Progenitor cell of endocrine pancreas (in vitro differentiated cells): ENCODE measurements at regions not wholly inside any gene's neighbourhood (a gene's known extent, or its start where the extent isn't known, plus 50 kb on each side); places are given as distances from the start of the nearest gene placed in this dataset.

Experiments
- DNase-seq: peaks from one replicate; pipeline ENCODE4 v3.0.0; 2021; ENCODE audit warnings: low spot score; ENCODE audit not compliant: unreplicated experiment
- H3K27ac Mint-ChIP-seq: 2 replicates; pipeline ENCODE4 v1.8.0; 2021; ENCODE audit warnings: mild to moderate bottlenecking, moderate library complexity, mixed read lengths
- H3K27me3 Mint-ChIP-seq: 2 replicates; pipeline ENCODE4 v1.8.0; 2021; ENCODE audit warnings: mixed read lengths
- H3K36me3 Mint-ChIP-seq: 2 replicates; pipeline ENCODE4 v1.8.0; 2022; ENCODE audit warnings: mixed read lengths; ENCODE audit not compliant: insufficient read depth
- H3K4me1 Mint-ChIP-seq: 2 replicates; pipeline ENCODE4 v1.8.0; 2021; ENCODE audit warnings: low read depth, mixed read lengths
- H3K4me3 Mint-ChIP-seq: 2 replicates; pipeline ENCODE4 v1.8.0; 2021; ENCODE audit warnings: low read depth, mild to moderate bottlenecking, moderate library complexity, mixed read lengths
- H3K9me3 Mint-ChIP-seq: 2 replicates; pipeline ENCODE4 v1.8.0; 2021; ENCODE audit warnings: low read depth, mixed read lengths
- CTCF ChIP-seq: fragments of 200-600 bp; sonication (generic); IDR thresholded peaks from one replicate; pipeline ENCODE4 v1.5.0; 2021; ENCODE audit warnings: antibody characterized with exemption, mild to moderate bottlenecking; ENCODE audit not compliant: unreplicated experiment

GRCh38 chr1:244137725-244138124, 86.6 kb downstream of the ZBTB18 start:
- H3K27me3 Mint-ChIP-seq: no peaks in the 10 kb centered on the region
- no peak for TF ChIP-seq CTCF
- no peaks in the 10 kb centered on the region for H3K4me1 Mint-ChIP-seq
- H3K27ac Mint-ChIP-seq: no peak overlapping the region
- H3K36me3 Mint-ChIP-seq: no peaks in the 10 kb centered on the region
- no peaks in the 10 kb centered on the region for H3K9me3 Mint-ChIP-seq
- no peak for DNase-seq
- no peak overlapping the region for H3K4me3 Mint-ChIP-seq

DNA sequence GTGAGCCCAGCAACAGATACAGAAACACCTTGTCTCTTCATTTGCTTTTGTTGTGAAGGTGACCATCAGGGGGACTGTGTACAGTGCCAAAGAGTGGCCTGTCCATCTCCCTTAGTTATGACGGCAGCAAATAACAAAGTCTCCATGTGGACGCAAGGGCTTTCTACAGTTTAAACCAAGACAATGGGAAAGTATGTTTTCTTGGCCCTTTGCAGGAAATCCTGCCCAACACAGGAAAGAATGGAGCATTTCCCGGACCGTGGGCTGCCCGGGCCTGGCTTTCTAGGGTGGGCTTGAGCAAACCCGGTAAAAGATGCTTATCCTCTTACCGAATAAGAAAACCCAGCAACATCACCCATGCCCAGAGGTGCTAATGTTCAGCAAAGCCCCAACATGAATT, 87.3 kb downstream of the ZBTB18 start:
- TF ChIP-seq CTCF: no peak
- Mint-ChIP-seq H3K27me3 (no peaks in the 10 kb centered on the region), H3K27ac (no peak overlapping the region)

GRCh38 chr1:244139655-244140054, 88.6 kb downstream of the ZBTB18 start:
- H3K36me3 Mint-ChIP-seq: no peaks in the 10 kb centered on the region

More for the DNA sequence above, 87.3 kb downstream of the ZBTB18 start:
- Mint-ChIP-seq H3K9me3 (no peaks in the 10 kb centered on the region), H3K4me1 (no peaks in the 10 kb centered on the region), H3K36me3 (no peaks in the 10 kb centered on the region), H3K4me3 (no peak overlapping the region)
- DNase-seq: no peak

DNA sequence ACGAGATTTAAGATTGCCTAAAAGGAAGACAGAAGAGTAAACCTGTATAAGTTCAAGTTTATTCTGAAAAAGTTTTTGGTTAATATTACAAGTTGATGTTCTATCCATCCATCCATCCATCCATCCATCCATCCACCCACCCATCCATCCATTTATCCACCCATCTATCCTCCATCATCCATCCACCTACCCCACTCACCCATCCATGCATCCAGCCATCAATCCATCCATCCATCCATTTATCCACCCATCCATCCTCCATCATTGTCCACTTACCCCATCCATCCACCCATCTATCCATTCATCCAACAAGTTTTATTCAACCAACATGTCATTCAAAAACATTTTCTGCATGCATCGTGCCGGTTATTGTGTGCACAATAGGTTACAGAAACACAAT, 89.3 kb downstream of the ZBTB18 start:
- no peak for DNase-seq
- H3K4me3 Mint-ChIP-seq: no peak overlapping the region
- TF ChIP-seq CTCF: no peak
- H3K4me1 Mint-ChIP-seq: no peaks in the 10 kb centered on the region
- H3K9me3 Mint-ChIP-seq: no peaks in the 10 kb centered on the region
- no peak overlapping the region for H3K27ac Mint-ChIP-seq
- no peaks in the 10 kb centered on the region for H3K36me3 Mint-ChIP-seq
- H3K27me3 Mint-ChIP-seq: no peaks in the 10 kb centered on the region

More at GRCh38 chr1:244139655-244140054, 88.6 kb downstream of the ZBTB18 start:
- H3K27ac Mint-ChIP-seq: no peak overlapping the region
- DNase-seq: no peak
- no peak for TF ChIP-seq CTCF
- no peaks in the 10 kb centered on the region for H3K9me3 Mint-ChIP-seq
- no peak overlapping the region for H3K4me3 Mint-ChIP-seq
- H3K4me1 Mint-ChIP-seq: no peaks in the 10 kb centered on the region
- no peaks in the 10 kb centered on the region for H3K27me3 Mint-ChIP-seq

- Mint-ChIP-seq H3K27me3 (no peaks in the 10 kb centered on the region), H3K4me3 (no peak overlapping the region), H3K27ac (no peak overlapping the region)
Measured at GRCh38 chr1:244144053-244144452, 93.0 kb downstream of the ZBTB18 start.

More at GRCh38 chr1:244144053-244144452, 93.0 kb downstream of the ZBTB18 start:
- H3K4me1 Mint-ChIP-seq: no peaks in the 10 kb centered on the region
- no peaks in the 10 kb centered on the region for H3K9me3 Mint-ChIP-seq
- no peaks in the 10 kb centered on the region for H3K36me3 Mint-ChIP-seq
- TF ChIP-seq CTCF: no peak
- no peak for DNase-seq
